Smooth muscle cell (in vitro differentiated cells): ENCODE measurements at regions not wholly inside any gene's neighbourhood (a gene's known extent, or its start where the extent isn't known, plus 50 kb on each side); places are given as distances from the start of the nearest gene placed in this dataset.

ENCODE experiments used
- DNase-seq: peaks from one replicate; lab custom pipeline; 2025; ENCODE audit not compliant: unreplicated experiment; lab: John Stamatoyannopoulos, UW
- H2AFZ ChIP-seq: fragments of 200-600 bp; sonication (generic); 2 replicates; pipeline ENCODE4 v1.6.0; 2016; ENCODE audit warnings: antibody characterized with exemption, low read depth, mild to moderate bottlenecking
- H3F3A ChIP-seq: fragments of 200-600 bp; sonication (generic); 2 replicates; pipeline ENCODE4 v1.6.0; 2017; ENCODE audit warnings: antibody characterized with exemption, low read depth
- H3K27ac ChIP-seq: fragments of 200-600 bp; sonication (generic); 2 replicates; pipeline ENCODE4 v1.5.1; 2016; ENCODE audit warnings: low read depth, mild to moderate bottlenecking
- H3K27me3 ChIP-seq: fragments of 200-600 bp; sonication (generic); 2 replicates; pipeline ENCODE4 v1.6.1; 2016; ENCODE audit warnings: low read depth, mild to moderate bottlenecking
- H3K36me3 ChIP-seq: fragments of 200-600 bp; sonication (generic); 2 replicates; pipeline ENCODE4 v1.5.1; 2016; ENCODE audit warnings: low read depth
- H3K4me1 ChIP-seq: fragments of 200-600 bp; sonication (generic); 2 replicates; pipeline ENCODE4 v1.5.1; 2016; ENCODE audit warnings: low read depth
- H3K4me2 ChIP-seq: fragments of 200-600 bp; sonication (generic); 2 replicates; pipeline ENCODE4 v1.6.0; 2016; ENCODE audit warnings: mild to moderate bottlenecking
- H3K4me3 ChIP-seq: fragments of 200-600 bp; sonication (generic); 2 replicates; pipeline ENCODE4 v1.5.1; 2016; ENCODE audit warnings: mild to moderate bottlenecking
- H3K79me2 ChIP-seq: fragments of 200-600 bp; sonication (generic); 2 replicates; pipeline ENCODE4 v1.6.0; 2016; ENCODE audit warnings: low read depth, mild to moderate bottlenecking
- H3K9ac ChIP-seq: fragments of 200-600 bp; sonication (generic); 2 replicates; pipeline ENCODE4 v1.6.0; 2016; ENCODE audit warnings: low read depth
- H3K9me3 ChIP-seq: fragments of 200-600 bp; sonication (generic); replicated peaks from 2 replicates; pipeline ENCODE4 v1.5.1; 2016; ENCODE audit warnings: low read depth
- H4K20me1 ChIP-seq: fragments of 200-600 bp; sonication (generic); 2 replicates; pipeline ENCODE4 v1.6.0; 2016; ENCODE audit warnings: low read depth
- WGBS: methylation state at CpG from one replicate; pipeline ENCODE4 v1.1.7; 2016; ENCODE audit warnings: low lambda C conversion rate; 5-methylcytosine and 5-hydroxymethylcytosine counted together
- TF ChIP-seq, protein P1 (sequence below): fragments of 200-600 bp; sonication (generic); IDR thresholded peaks from 2 replicates; pipeline ENCODE4 v1.5.1; 2017; ENCODE audit warnings: borderline replicate concordance, mild to moderate bottlenecking, antibody characterized with exemption; ENCODE audit not compliant: insufficient read depth, poor library complexity, severe bottlenecking

DNA sequence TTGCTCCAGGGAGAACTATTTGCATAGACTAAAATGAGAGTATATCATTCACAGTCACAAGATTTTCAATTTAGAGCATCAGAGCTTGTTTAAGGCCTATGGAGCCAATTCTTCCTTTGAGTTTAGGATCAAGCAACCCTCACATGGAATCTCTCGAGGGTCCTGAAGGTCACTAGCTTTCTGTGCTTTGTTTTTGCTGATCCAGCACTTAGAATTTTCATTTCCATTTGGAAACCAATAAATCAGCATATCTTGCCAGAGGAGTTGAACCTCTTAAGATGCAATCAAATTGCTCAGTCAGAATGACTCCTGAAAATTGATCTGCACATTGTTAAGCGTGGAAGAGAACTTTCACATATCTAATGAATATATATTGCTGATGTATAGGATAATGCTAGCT, 1039.6 kb downstream of the PDHA2 start:
- Histone ChIP-seq H3F3A (no peaks in the 10 kb centered on the region), H3K79me2 (no peaks in the 10 kb centered on the region), H3K9ac (no peak overlapping the region), H2AFZ (no peak overlapping the region), H3K4me3 (no peak overlapping the region), H3K9me3 (no peaks in the 10 kb centered on the region), H4K20me1 (no peaks in the 10 kb centered on the region), H3K27ac (no peak overlapping the region), H3K4me2 (no peak overlapping the region), H3K27me3 (no peaks in the 10 kb centered on the region), H3K4me1 (no peaks in the 10 kb centered on the region), H3K36me3 (no peaks in the 10 kb centered on the region)
- DNase-seq: no peak
- TF ChIP-seq, protein P1, sequence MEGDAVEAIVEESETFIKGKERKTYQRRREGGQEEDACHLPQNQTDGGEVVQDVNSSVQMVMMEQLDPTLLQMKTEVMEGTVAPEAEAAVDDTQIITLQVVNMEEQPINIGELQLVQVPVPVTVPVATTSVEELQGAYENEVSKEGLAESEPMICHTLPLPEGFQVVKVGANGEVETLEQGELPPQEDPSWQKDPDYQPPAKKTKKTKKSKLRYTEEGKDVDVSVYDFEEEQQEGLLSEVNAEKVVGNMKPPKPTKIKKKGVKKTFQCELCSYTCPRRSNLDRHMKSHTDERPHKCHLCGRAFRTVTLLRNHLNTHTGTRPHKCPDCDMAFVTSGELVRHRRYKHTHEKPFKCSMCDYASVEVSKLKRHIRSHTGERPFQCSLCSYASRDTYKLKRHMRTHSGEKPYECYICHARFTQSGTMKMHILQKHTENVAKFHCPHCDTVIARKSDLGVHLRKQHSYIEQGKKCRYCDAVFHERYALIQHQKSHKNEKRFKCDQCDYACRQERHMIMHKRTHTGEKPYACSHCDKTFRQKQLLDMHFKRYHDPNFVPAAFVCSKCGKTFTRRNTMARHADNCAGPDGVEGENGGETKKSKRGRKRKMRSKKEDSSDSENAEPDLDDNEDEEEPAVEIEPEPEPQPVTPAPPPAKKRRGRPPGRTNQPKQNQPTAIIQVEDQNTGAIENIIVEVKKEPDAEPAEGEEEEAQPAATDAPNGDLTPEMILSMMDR: no peak
- WGBS: 80% methylated on average over 2 of the region's 2 CpGs

DNA sequence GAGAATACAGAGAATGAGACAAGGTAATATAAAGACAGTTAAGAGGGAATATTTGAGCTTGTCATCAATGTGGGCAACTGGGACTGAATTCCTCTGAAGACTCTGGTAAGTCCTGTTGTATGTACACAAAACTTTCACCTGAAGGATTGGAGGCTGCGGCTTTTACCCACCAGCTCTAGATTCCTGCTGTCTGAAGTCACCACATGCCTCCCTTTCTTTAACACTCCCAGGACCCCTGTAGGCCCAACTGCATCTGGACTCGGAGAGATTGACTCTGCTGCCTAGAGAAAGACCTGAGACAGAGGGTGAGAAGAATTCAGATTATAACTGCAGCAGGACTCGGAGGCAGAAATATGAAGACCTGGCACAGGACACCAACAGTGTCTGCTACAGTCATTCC, 1048.0 kb downstream of the PDHA2 start:
- WGBS: 70% methylated on average over 3 of the region's 3 CpGs
- TF ChIP-seq, protein P1: no peak
- no peaks in the 10 kb centered on the region for H3K79me2 ChIP-seq
- no peak overlapping the region for H2AFZ ChIP-seq
- no peak overlapping the region for H3K4me3 ChIP-seq
- H3F3A ChIP-seq: no peaks in the 10 kb centered on the region
- H3K9ac ChIP-seq: no peak overlapping the region
- no peaks in the 10 kb centered on the region for H3K27me3 ChIP-seq
- H3K27ac ChIP-seq: no peak overlapping the region
- no peaks in the 10 kb centered on the region for H3K36me3 ChIP-seq
- no peak overlapping the region for H3K4me2 ChIP-seq
- DNase-seq: no peak
- no peaks in the 10 kb centered on the region for H3K9me3 ChIP-seq
- no peaks in the 10 kb centered on the region for H3K4me1 ChIP-seq
- no peaks in the 10 kb centered on the region for H4K20me1 ChIP-seq

DNA sequence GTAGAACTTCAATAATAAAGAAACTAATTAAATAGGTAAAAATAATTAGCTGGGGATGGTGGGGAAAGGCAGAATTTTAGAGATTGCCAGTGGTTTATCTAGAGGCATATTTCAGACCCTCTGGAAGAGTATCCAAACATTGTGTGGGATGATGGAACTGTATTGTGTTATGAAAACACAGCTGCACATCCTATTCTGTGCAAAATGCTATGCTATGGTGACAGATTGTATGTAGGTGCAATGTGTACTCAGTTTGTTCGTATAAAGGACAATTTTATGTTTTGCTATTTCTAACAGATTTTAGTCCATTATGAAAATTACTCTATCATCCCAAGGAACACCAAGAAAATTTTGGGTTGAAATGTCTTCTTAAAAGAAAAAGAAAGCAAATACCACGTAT, 1054.7 kb downstream of the PDHA2 start:
- Histone ChIP-seq H3K9ac (no peak overlapping the region), H2AFZ (no peak overlapping the region), H3K79me2 (no peaks in the 10 kb centered on the region), H4K20me1 (no peaks in the 10 kb centered on the region), H3K4me1 (no peaks in the 10 kb centered on the region), H3K9me3 (no peaks in the 10 kb centered on the region), H3K4me2 (no peak overlapping the region), H3K4me3 (no peak overlapping the region), H3K27ac (no peak overlapping the region), H3K36me3 (no peaks in the 10 kb centered on the region), H3K27me3 (no peaks in the 10 kb centered on the region), H3F3A (no peaks in the 10 kb centered on the region)
- DNase-seq: no peak
- 89% methylated on average over 2 of the region's 2 CpGs for WGBS
- TF ChIP-seq, protein P1: no peak

DNA sequence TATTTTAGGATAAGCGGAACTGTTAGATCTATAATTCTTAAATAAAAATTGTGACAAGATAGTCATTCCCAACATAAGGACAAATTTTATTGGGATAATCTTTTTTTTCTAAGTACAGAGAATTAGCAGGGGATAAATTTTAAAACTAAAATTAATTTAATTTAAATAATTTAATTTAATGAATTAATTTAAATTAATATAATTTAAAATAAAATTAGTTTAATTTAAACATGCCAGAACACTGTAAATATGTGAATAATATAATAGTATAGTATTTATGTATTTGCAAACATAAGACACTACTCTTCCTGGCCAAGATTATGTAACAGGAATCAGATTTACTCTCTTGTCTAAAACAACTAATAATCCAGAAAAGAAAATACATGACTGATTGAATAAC, 1055.9 kb downstream of the PDHA2 start:
- Histone ChIP-seq H4K20me1 (no peaks in the 10 kb centered on the region), H3K36me3 (no peaks in the 10 kb centered on the region), H3K9ac (no peak overlapping the region), H3K79me2 (no peaks in the 10 kb centered on the region), H2AFZ (no peak overlapping the region), H3F3A (no peaks in the 10 kb centered on the region), H3K4me2 (no peak overlapping the region), H3K27me3 (no peaks in the 10 kb centered on the region), H3K4me3 (no peak overlapping the region), H3K9me3 (no peaks in the 10 kb centered on the region), H3K27ac (no peak overlapping the region), H3K4me1 (no peaks in the 10 kb centered on the region)
- DNase-seq: no peak
- 98% methylated on average over 1 of the region's 1 CpG for WGBS
- TF ChIP-seq, protein P1: no peak
